Peyer's patch (tissue), 4 donors: ENCODE measurements at regions not wholly inside any gene's neighbourhood (a gene's known extent, or its start where the extent isn't known, plus 50 kb on each side); places are given as distances from the start of the nearest gene placed in this dataset.

Source experiments
- POLR2A ChIP-seq, 2 donors: fragments of 450-650 bp; IDR thresholded peaks; one replicate each; pipeline ENCODE4 v1.5.1; 2017; ENCODE audit warnings: antibody characterized with exemption in 2 of 2, mild to moderate bottlenecking in 2 of 2, moderate library complexity in 2 of 2
- TF ChIP-seq, protein P1 (sequence below), 6 experiments: fragments of 450-650 bp in 4 of 6; fragments of 200-600 bp in 2 of 6; sonication (generic) in 1 of 6; IDR thresholded peaks; one replicate each; pipeline ENCODE4 v1.5.1; 2017 to 2019; ENCODE audit warnings: antibody characterized with exemption in 6 of 6, mild to moderate bottlenecking in 3 of 6, moderate library complexity in 1 of 6

DNA sequence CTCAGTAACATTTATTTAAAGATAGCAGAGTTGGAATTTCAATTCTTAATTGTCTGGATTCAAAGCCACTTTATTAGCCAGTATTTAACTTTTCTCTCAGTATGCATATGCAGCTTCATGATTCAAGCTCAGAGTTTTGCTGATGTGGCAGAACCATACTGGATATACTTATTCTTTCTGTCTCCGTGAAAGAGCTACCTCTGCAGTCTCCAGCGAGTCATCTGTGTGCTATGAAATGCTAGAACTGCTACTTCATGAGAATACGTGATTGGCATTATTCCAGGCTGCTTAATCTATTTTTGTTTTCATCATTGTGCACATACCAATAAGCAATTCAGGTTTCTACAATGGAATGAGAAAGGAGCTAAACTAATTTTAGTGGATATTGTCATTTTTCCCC, 743.7 kb downstream of the C4orf33 start:
- TF ChIP-seq, protein P1, sequence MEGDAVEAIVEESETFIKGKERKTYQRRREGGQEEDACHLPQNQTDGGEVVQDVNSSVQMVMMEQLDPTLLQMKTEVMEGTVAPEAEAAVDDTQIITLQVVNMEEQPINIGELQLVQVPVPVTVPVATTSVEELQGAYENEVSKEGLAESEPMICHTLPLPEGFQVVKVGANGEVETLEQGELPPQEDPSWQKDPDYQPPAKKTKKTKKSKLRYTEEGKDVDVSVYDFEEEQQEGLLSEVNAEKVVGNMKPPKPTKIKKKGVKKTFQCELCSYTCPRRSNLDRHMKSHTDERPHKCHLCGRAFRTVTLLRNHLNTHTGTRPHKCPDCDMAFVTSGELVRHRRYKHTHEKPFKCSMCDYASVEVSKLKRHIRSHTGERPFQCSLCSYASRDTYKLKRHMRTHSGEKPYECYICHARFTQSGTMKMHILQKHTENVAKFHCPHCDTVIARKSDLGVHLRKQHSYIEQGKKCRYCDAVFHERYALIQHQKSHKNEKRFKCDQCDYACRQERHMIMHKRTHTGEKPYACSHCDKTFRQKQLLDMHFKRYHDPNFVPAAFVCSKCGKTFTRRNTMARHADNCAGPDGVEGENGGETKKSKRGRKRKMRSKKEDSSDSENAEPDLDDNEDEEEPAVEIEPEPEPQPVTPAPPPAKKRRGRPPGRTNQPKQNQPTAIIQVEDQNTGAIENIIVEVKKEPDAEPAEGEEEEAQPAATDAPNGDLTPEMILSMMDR (IDR thresholded peaks at IDR 0.05) = no peak
- no peak for TF ChIP-seq POLR2A (IDR thresholded peaks at IDR 0.05)
